ENCODE measurements at regions not wholly inside any gene's neighbourhood (a gene's known extent, or its start where the extent isn't known, plus 50 kb on each side); places are given as distances from the start of the nearest gene placed in this dataset.

DNA sequence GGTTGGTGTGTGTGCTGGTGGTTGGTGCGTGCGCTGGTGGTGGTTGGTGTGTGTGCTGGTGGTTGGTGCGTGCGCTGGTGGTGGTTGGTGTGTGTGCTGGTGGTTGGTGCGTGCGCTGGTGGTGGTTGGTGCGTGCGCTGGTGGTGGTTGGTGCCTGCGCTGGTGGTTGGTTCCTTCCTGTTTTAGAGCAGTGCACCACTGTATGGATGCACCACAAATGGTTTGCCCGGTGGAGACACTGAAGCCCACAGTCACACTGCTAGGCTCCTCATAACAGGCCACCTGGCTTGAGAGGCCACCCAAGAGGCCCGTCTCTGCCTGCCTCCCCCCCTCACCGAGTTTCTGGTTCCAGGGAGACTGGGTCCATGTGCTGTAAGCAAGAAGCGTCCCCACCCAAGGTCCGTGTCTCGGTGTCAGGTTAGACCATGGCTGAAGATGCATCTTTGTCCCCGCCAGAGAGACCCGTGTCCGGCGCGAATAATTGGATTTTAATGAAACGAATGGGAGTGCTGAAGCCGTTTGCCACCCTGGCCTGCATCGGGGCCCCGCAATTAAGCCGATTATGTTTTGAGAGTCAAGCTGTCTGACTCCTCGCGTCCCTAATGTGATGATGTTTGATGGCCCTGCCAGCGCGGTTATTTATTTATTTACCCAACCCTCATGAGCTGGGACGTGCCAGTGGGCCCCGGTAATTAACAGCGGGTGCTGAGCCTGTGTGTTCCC lies 161.3 kb upstream of the GSE1 start:
- DNase-seq, result no peak

DNA sequence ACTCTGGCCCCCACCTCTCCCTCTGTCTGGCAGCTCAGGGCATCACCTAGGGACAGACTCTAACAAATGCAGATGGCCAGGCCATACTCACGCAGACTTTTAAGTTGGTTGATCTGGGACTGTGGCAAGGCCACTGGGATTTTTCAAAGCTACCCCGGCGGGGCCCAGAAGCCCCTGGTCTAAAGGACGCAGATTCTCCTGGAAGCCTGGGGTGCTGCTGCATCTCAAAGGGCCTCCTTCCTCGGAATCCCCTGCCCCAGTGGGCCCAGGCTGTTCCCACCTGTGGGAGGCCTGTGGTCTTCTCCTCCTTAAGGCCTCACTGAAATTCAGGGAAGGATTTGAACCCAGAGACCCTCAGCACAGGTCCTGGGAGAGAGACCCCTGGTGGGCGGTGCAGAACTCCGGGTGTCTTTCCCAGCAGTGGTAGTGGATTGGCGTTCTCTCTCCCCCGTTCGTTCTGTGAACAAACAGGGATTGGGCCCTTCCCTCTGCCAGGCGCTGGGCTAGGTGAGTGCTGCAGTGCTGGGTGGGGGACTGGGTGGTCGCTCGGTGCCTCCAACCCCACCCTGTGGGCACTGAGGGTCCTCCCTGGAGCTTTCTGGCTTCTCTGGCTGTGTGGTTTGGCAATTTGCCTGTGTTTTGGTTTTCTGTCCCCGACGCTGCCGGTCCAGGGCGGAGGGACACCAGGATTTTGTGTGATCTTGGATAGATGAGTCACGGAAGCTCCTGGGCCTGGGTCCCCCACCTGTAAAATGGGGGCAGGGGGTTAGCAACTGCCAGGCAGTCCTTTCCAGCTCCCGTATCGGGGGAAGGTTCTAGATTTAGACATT lies 160.5 kb upstream of the GSE1 start:
- DNase-seq, result no peak

DNA sequence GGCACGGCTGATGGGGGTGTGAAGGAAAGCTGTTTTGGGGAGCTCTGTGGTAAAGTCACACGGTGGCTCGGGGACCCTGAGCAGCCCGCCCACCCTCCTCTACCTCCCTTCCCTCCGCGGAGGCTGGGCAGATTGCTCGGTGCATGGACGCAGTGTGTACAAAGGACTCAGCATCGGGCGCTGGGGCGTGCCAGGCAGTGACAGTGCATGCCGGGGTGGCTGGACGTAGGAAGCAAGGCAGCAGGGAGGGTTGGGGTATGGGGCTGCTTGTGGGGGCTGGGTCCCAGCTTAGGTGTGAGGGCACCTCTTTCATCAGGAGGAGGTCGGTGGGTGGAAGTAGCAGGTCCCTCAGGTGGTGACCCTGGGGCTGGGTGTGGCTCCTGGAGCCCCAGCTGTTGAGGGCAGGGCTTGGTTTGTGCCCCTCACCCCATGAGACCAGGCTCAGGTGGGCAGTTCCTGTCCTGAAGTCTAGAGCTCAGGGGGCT lies 159.9 kb upstream of the GSE1 start:
- DNase-seq, result no peak

DNA sequence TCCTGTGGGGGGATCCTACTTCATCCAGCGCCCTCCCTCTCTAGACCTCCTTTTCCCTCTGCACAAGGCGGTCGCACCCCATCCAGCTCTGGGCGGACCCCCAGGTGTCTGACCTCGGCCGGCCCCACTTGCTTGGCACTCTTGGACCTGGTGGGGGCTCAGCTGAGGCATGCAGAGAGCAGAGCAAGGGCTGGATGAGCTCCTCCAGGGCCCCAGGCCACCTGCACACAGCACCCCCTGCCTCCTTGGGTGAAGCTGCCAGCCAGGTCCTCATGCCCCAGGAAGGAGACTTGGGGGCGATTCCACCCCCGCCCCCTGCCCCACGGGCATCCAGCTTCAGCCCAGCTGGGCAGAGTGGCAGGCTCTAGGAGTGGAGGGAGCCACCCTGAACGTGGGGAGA lies 159.4 kb upstream of the GSE1 start:
- no peak for DNase-seq

DNA sequence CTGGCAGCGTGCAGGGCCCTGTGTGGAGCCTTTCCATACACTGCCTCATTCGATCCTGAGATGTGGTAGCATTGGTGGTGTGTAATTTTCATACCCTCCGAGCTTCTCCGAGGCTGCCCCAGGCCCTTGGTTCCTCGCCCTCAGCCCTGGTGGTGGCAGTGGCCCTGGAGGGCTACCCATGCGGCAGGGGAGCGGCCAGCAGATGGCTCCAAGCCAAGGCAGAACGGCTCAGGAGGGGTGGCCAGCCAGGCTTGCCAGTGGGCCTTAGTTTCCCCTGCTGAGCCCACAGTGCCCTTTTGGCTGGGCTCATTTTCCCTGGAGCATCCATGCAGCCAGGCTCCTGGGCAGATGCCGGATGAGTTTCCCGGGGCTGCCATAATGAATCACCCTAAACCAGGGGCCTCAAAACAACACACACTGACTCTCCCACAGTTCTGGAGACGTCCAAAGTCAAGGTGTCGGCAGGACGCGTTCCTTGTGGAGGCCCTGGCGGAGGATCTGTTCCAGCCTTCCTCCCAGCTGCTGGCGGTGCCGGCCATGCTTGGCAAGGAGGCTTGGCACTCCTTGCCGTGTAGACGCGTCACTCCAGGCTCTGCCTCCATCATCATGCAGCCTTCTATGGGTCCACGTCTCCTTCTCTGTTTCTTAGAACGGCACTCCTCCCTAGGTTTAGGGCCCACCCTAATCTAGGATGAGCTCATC lies 158.8 kb upstream of the GSE1 start:
- no peak for DNase-seq

DNA sequence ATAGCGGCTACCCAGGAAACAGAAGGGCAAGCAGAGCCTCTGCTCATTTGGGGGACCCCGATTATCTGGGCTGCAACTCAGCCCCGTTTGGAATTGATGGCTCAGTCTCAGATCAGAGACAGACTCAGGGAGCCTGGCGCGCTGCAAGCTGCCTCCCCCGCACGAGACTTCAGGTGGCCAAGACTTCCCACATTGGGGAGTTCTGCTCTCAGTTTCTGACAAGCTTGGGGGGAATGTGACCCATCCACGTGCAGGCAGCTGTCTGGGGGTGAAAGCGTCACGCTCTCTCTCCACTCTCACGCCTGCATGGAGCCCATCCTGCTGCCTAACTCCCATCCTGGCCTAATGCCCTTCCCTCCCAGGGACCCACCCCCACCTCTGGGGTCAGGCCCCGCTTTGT lies 157.6 kb upstream of the GSE1 start:
- DNase-seq, result no peak

DNA sequence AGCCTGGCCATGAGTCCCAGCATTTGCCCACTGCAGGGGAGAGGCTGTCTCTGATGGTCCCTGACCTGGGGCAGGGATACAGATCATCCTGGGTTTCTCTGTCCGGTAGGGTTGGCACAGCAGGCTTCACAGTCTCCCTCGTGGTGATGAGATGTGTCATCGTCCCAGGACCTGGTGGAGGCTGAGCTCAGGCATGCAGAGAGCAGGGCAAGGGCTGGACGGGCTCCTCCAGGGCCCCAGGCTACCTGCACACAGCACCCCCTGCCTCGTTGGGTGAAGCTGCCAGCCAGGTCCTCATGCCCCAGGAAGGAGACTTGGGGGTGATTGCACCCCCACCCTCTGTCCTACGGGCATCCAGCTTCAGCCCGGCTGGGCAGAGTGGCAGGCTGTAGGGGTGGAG lies 155.8 kb upstream of the GSE1 start:
- DNase-seq, result no peak

DNA sequence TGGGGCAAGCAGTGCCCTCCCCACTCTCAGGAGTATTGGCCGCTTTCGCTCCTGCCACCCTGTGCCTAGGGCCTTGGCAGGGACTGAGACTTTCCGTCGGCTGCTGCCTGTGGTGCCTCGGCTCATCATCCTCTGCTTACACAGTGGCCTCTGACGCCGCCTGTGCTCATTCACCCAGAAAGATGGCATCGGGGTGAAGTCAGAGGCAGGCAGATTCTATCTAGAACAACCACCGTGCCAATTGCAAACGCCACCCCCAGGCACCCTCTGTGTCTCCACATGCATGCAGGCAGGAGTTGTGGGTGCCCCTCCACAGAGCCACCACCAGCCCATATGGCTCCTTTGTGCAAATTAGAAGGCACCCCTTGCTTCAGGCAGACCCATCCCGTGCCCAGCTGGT lies 154.2 kb upstream of the GSE1 start:
- DNase-seq, result no peak

DNA sequence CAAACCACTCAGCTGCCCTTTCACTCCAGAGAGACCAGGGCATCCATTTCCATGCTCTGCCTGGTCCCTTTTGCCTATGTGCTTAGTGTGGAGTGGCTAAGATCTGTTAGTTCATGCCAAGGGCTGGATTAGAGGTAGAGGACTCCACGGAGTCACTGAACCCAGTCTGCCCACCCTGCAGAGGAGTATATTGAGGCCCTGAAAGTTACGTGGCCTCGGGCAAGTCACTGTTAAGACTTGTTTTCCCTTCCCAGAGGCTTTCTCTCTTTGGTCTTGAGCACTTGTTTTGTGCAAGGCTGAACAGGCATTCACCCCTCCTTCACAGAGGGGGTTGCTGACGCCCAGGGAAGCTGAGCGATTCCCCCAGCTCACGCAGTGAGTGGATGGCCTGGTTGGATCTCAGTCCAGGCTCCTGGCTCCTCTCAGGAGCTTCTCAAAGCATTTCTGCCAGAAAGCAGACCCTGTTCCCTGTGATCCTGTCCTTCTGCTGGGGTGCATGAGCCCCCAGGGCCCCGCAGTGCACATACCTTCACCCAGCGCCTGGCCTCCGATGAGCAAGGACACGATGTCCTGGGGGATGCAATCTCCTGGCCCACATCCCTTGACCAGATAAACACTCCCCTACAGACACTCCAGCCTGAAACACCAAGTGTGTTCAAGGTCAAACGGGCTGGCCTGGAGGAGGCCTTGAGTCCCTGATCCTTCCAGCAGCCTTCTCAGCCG lies 153.4 kb upstream of the GSE1 start:
- DNase-seq, result no peak

DNA sequence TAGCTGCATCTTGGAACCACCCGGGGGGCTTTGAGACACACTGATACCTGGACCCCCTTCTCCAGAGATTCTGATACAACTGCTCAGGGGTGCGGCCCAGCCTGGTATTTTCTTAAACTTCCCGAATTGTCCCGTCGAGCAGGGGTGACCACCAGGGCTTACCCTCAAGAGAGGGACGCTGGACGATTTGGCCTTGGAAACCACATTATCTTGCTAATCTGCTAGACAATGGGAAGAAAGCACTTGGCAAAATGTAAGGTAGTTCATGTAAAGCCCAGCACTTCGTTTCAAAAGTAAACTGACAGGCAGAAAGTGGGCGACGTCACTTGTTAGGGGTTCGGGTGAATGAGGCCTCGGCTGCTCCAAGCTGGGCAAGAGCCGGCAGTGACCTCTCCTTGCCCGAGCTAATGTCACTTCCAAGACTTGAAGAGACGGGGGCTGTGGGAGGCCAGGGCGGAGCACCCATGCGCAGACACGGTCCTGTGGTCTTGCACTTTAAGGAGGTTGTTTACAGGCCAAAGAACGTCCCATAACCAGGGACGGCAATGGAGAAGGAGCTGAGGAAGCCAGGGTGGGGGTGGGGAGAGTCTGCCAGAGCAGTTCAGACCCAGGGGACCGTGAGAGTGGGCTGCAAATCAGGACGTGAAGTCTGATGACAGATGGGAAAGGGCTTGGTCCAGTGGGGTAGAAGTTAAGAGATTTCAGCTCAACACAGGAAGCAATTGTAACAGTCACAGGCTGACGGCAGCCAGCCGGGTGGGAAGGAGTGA lies 152.7 kb upstream of the GSE1 start:
- no peak for DNase-seq

DNA sequence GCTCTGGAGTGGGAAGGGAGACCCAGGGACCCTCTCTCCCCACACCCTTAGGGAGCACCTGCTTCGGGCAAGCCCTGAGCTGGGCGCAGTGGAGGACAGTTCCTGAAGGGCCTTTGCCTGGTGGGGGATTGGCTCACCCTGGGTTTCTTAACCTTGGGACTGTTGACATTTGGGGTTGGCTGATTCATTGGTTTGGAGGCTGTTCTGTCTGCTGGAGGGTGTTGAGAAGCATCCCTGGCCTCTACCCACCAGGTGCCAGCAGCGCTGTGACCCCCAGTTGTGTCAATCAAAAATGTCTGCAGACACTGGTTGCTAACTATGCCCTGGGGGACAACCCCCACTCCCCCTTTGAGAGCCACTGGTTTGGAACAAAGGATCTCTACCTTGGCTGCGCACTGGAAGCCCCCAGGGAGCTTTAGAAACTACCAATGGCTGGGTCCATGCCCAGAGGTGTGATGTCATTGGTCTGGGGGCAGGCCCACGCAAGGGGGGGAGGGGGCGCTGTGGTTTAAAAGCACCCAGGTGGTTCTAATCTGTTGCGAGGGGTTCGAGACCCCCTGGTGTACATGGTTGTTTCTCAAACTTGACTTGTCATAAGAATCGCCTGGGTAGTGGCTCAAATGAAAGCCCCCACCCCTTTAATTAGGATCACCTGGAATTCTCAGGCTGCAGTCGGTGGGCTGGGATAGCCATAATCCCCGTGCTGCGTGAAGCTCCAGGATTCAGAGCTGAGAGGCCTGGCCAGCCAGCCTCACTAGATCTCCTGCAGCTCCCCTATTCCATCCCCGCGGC lies 151.9 kb upstream of the GSE1 start:
- no peak for DNase-seq

DNA sequence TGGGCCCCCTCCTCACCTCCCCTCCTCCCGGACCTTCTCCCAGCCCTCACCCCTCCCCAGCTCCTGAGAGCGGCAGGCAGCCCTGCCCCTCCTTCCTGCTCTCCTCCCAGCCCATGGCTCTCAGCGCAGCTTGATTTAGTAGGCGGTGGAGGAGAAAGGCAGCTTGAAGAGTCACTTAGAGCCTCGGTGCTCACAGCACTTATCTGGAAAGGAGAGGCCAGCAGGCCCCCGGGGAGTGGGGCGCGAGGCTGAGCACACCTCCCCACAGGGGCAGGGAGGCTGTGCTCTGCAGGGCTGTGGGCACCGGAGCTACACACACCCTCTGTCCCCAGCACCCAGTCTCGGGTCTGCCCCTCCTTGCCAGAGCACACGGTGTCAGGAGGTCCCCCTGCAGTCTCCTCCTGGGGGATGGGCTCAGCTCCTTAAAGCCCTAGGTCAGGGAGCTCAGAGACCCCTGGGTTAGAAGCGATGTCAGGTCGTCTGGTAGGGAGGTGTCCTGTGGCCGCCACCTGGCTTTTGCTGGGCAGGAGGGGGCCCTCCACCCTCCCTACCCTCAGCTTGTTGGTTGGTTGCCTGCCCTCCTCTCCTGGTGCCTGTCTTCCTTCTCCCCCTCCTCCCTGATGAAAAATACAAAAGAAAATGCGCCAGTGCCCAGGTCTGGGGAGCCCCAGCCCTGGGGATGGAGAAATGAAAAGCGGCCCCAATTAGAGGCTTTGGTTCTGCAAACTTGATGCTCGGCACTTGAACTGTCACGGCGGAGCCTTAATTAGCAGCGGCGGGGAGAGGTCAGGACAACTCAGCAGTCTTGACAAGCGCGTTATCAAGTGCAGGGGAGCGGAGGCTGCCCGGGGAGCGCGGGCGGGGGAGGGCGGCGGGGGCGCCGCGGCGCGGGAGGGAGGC lies 151.1 kb upstream of the GSE1 start:
- peak; percentile 36 for DNase-seq

DNA sequence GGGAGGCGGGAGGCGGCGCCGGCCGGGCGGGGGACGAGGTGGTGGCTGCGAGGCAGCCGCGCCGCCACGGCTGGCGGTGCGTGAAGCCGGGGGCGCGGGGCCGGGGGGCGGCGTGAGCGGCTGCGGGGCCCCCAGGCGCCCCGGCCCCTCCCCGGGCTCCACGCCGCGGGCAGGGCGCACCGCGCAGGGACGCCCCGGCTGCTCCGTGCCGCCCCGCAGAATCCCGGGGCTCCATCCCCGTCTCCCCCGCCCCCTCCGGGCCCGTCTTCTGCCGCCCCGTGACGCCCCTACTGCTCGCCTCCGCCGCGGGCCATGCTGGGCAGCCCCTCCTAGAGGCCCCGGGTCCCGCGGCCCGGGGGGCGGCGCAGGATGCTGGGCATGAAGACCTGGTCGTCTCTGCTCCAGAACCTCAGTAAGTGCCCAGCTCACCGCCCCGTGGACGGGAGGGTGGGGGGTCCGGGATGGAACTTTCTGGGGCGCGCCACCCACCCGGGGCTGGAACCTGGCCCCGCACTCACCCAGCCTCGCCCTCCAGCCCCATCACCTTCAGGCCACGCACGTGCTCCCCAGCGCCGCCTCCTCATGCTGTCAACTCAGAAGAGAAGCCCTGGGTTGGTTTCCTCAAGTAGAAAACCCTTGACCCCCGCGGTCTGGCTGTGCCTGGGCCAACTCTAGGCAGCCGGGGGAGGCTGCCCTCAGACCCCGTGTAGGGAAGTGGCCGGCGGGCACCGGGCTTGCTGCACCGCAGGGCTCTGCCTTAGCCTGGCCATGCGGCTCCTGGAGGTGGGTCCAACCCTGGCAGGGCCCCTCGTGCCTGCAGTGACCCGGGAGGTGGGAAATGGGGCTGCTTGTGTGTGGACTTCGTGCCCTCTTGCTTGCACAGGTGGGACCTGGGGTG lies 150.2 kb upstream of the GSE1 start:
- DNase-seq, result no peak

DNA sequence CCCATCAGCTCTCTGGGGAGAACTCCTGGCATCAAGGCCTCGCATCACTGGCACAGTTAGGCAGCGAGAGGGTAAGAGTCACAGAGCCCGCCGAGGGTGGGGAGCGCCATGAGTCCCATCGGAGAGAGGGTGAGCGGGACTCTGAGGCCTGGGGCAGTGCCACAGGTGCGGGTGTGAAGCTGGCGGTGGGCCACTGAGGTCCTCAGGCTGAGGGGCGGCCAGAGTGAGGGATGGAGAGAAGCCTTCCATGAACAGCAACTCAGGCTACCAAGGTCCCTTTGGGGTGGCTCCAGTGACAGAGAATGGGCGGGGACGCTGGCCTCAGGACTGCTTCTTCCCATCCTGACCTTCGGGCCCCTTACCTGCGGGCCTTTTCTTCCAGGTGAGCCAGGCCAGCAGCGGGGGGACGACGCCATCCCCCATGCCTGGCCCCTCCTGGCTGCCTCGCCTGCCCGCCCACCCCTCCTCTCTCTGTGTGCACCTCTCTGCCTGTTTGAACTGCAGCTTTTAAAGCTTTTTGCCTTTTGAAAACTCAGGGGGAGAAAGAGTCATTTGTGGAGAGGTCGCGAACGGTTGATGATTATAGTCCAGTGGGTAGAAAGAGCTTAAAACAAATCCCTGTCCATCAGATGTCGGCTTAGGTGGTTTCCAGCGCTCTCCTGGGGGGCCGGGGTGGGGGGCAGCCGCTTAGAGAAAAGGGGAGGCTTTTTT lies 149.3 kb upstream of the GSE1 start:
- no peak for DNase-seq

DNA sequence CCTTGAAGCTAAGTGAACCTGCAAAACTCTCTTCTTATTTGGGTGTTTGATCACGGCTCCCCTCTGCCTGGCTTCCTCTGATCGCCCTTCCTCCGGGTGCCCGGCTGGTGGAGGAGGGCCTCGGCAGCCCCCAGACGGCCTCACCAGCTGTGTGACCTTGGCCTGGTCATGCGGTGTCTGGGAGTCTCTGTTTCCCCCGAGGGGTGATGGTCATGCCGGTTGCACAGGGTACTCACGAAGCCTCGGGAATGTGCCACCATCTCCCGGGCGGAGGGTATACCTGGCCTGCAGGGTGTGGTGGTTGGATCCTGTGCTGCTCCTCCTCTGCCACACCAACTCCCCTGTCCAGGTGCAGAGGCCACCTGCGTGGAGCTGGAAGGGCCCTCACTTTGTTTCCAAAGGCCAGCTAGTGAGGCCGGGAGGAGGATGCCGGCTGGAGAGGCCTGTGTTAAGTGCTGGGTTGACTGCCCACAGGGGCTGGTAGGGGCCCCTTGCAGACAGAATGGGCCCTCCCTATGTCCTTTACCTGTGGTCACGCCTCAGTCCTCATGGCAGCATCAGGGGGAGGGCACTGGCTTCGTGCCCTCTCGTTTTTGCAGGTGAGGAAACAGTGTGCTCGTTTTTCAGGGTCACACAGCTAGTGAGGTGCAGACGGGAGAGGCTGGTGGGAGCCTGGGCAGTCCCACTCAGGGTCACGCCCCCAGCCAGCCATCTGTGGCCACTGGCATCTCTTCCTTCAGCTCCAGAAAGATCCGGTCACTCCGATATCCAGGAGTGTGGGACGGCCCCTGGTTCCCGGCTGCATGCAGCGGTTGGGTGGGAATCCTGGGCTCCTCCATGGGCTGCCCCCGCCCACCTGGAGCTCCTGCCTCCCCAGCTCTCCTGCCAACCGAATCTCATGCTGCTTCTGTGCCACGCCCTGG lies 148.5 kb upstream of the GSE1 start:
- DNase-seq, result no peak

DNA sequence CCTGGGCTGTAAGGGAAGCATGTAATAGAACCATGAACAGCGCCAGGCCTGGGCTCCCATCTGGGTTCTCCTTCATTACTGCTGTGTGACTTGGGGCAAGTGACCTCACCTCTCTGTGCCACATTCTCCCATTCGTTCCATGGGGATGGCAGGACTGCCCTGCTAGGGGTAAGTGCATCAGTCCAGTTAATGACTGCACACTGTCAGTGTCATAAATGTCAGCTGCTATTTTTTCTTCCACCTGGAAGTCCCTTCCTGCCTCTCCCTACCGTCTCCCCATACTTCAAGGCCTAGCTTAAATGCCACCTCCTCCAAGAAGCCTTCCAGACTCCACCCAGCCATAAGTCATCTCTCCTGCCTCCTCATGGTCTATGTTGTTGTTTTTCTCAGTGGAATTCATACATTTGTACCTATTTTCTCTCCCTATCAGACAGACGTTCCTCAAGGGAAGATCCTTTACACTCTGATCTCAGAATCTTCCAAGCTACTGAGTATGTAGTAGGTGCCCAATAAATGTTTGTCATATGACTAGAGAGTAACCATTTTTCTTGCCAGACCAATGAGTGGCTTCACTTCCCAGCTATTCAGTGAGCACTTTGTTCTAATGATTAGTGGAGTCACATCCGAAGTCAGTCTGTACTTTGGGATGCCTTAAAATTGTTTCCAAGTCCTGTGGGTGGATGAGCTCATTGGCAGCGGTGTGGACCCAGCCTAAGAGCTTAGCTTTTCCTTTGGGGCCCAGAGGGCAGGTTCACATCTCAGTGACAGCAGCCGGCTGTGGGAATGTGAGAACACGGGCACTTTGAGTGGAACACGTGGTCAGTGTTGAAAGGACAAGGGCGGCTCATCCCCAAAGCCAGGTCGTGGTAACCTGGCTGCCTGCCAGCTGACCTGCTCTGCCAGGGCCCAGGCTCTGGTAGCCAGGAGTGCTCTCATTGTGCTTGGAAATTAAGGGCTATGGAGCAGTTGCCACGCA lies 147.5 kb upstream of the GSE1 start:
- no peak for DNase-seq
